ENCODE measurements at regions not wholly inside any gene's neighbourhood (a gene's known extent, or its start where the extent isn't known, plus 50 kb on each side); places are given as distances from the start of the nearest gene placed in this dataset.

DNA sequence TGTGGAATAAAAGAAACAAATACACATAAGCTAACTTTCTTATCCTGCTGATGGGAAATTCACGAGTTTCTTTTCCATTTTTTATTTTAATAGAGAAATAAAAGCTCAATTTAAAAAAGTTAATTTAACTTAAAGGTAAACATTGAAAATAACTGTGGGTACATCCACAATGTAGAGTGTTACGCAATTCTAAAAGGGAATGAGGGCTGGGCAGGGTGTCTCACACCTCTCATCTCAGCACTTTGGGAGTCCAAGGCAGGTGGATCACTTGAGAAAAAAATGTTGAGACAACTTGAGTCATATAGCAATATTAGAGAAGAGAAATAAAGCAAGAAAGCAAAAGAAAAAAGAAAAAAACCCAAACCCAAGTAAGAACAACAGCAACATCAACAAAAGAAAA, 207.0 kb downstream of the DIPK2A start:
- H3K36me3 ChIP-seq (ENCODE audit: insufficient read depth, low read length) = no peaks in the 10 kb centered on the region
- no peak overlapping the region for H2AFZ ChIP-seq (ENCODE audit: low read length)
- H3K4me1 ChIP-seq (ENCODE audit: insufficient read depth, low read length, severe bottlenecking) = no peaks in the 10 kb centered on the region
- TF ChIP-seq CTCF (IDR thresholded peaks at IDR 0.05; ENCODE audit: low read length) (no peak), EZH2 (IDR thresholded peaks at IDR 0.05; ENCODE audit: borderline replicate concordance, low read length) (no peak)
- no peaks in the 10 kb centered on the region for H3F3A ChIP-seq (ENCODE audit: insufficient read depth, low read length)
- no peaks in the 10 kb centered on the region for H3K79me2 ChIP-seq (ENCODE audit: insufficient read depth, low read length)
- no peak overlapping the region for H3K4me2 ChIP-seq (ENCODE audit: low read length)
- H3K4me3 ChIP-seq (ENCODE audit: low read depth, low read length, poor library complexity, severe bottlenecking) = no peak overlapping the region
- H3K9me3 ChIP-seq (ENCODE audit: low read length) = no peaks in the 10 kb centered on the region
- no peaks in the 10 kb centered on the region for H3K9me2 ChIP-seq (ENCODE audit: low read depth, low read length)
- H4K20me1 ChIP-seq (ENCODE audit: insufficient read depth, low read length) = no peaks in the 10 kb centered on the region
- H3K27me3 ChIP-seq (ENCODE audit: insufficient read depth, low read length) = no peaks in the 10 kb centered on the region
- H3K9ac ChIP-seq (ENCODE audit: low read length) = no peak overlapping the region
- no peak overlapping the region for H3K27ac ChIP-seq (ENCODE audit: low read depth, low read length, poor library complexity, severe bottlenecking)

DNA sequence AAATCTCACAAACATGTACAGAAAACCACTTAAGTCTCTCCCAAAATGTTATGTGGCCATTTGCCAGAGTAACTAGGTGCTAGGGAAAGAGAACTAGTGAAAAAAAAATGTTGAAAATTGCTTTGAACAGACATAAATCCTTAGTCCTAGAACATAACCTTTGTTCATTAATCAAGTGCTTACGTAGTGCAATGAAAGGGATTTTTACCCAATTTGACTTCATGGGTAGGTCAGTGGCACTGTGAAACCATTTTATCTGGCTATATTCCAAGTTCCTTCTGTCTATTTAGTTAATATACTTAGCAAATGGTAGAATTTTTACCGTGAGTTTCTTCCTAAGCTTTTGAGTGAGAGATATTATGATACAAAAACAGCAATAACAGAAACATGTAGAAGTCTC, 209.4 kb downstream of the DIPK2A start:
- Histone ChIP-seq H4K20me1 (ENCODE audit: insufficient read depth, low read length) (no peaks in the 10 kb centered on the region), H3F3A (ENCODE audit: insufficient read depth, low read length) (no peaks in the 10 kb centered on the region), H3K9me3 (ENCODE audit: low read length) (no peaks in the 10 kb centered on the region), H3K9ac (ENCODE audit: low read length) (no peak overlapping the region), H3K36me3 (ENCODE audit: insufficient read depth, low read length) (no peaks in the 10 kb centered on the region), H3K27me3 (ENCODE audit: insufficient read depth, low read length) (no peaks in the 10 kb centered on the region), H3K4me2 (ENCODE audit: low read length) (no peak overlapping the region), H3K4me1 (ENCODE audit: insufficient read depth, low read length, severe bottlenecking) (no peaks in the 10 kb centered on the region), H3K4me3 (ENCODE audit: low read depth, low read length, poor library complexity, severe bottlenecking) (no peak overlapping the region), H3K27ac (ENCODE audit: low read depth, low read length, poor library complexity, severe bottlenecking) (no peak overlapping the region), H2AFZ (ENCODE audit: low read length) (no peak overlapping the region), H3K79me2 (ENCODE audit: insufficient read depth, low read length) (no peaks in the 10 kb centered on the region), H3K9me2 (ENCODE audit: low read depth, low read length) (no peaks in the 10 kb centered on the region)
- no peak for TF ChIP-seq CTCF (IDR thresholded peaks at IDR 0.05; ENCODE audit: low read length)
- no peak for TF ChIP-seq EZH2 (IDR thresholded peaks at IDR 0.05; ENCODE audit: borderline replicate concordance, low read length)

DNA sequence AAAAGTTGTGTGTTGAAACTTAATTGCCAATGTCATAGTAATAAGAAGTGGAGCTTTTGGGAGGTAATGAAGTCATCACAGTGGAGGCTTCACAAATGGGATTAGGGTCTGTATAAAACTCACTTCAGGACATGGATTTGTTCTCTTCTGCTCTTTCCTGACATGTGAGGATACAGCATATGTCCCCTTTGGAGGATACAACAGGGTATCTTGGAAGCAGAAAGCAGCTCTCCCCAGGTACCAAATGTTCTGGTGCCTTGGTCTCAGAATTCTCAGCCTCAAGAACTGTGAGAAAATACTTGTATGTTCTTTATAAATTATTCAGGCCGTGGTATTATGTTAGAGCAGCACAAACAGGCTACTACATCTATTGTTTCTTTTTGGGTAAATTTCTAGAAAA, 210.9 kb downstream of the DIPK2A start:
- Histone ChIP-seq H3K79me2 (ENCODE audit: insufficient read depth, low read length) (no peaks in the 10 kb centered on the region), H3K4me2 (ENCODE audit: low read length) (no peak overlapping the region), H3K9me3 (ENCODE audit: low read length) (no peaks in the 10 kb centered on the region), H3K4me3 (ENCODE audit: low read depth, low read length, poor library complexity, severe bottlenecking) (no peak overlapping the region), H3K4me1 (ENCODE audit: insufficient read depth, low read length, severe bottlenecking) (no peaks in the 10 kb centered on the region), H4K20me1 (ENCODE audit: insufficient read depth, low read length) (no peaks in the 10 kb centered on the region), H3K36me3 (ENCODE audit: insufficient read depth, low read length) (no peaks in the 10 kb centered on the region), H2AFZ (ENCODE audit: low read length) (no peak overlapping the region), H3K9me2 (ENCODE audit: low read depth, low read length) (no peaks in the 10 kb centered on the region), H3F3A (ENCODE audit: insufficient read depth, low read length) (no peaks in the 10 kb centered on the region), H3K27me3 (ENCODE audit: insufficient read depth, low read length) (no peaks in the 10 kb centered on the region), H3K27ac (ENCODE audit: low read depth, low read length, poor library complexity, severe bottlenecking) (no peak overlapping the region), H3K9ac (ENCODE audit: low read length) (no peak overlapping the region)
- TF ChIP-seq CTCF (IDR thresholded peaks at IDR 0.05; ENCODE audit: low read length) (no peak), EZH2 (IDR thresholded peaks at IDR 0.05; ENCODE audit: borderline replicate concordance, low read length) (no peak)
